ENCODE measurements at regions not wholly inside any gene's neighbourhood (a gene's known extent, or its start where the extent isn't known, plus 50 kb on each side); places are given as distances from the start of the nearest gene placed in this dataset.
A peak's percentile ranks its signal among the peaks of the same experiment; 100 is the strongest.
"Not testable (repeated sequence)": the region's sequence is repeated elsewhere in the genome, so short reads cannot be mapped to it uniquely, and the experiment has no call there.

GRCh38 chr11:45000918-45001317 is 50.2 kb upstream of the TP53I11 start:
- no peak for TF ChIP-seq CTCF (IDR thresholded peaks at IDR 0.05; ENCODE audit: low read depth, low read length, missing control alignments)
- no peak overlapping the region for H3K4me3 ChIP-seq (ENCODE audit: low read depth, low read length)
- no peak for DNase-seq (ENCODE audit: low read depth)

GRCh38 chr11:45001466-45002165 is 50.9 kb upstream of the TP53I11 start:
- TF ChIP-seq CTCF (IDR thresholded peaks at IDR 0.05; ENCODE audit: low read depth, low read length, missing control alignments): no peak
- H3K4me3 ChIP-seq (ENCODE audit: low read depth, low read length): no peak overlapping the region
- no peak for DNase-seq (ENCODE audit: low read depth)

GRCh38 chr11:45005106-45005505 is 54.4 kb upstream of the TP53I11 start:
- TF ChIP-seq CTCF (IDR thresholded peaks at IDR 0.05; ENCODE audit: low read depth, low read length, missing control alignments): no peak
- H3K4me3 ChIP-seq (ENCODE audit: low read depth, low read length): no peak overlapping the region
- DNase-seq (ENCODE audit: low read depth): no peak

- TF ChIP-seq CTCF (IDR thresholded peaks at IDR 0.05; ENCODE audit: low read depth, low read length, missing control alignments): no peak
- no peak overlapping the region for H3K4me3 ChIP-seq (ENCODE audit: low read depth, low read length)
- no peak for DNase-seq (ENCODE audit: low read depth)
Measured at GRCh38 chr11:45007011-45007410, 56.3 kb upstream of the TP53I11 start.

GRCh38 chr11:45015983-45016382 is 65.3 kb upstream of the TP53I11 start:
- H3K4me3 ChIP-seq (ENCODE audit: low read depth, low read length); DNase-seq (ENCODE audit: low read depth): not testable (repeated sequence)

GRCh38 chr11:45016446-45016845 is 65.8 kb upstream of the TP53I11 start:
- not testable (repeated sequence) for DNase-seq (ENCODE audit: low read depth)

GRCh38 chr11:45017329-45017728 is 66.6 kb upstream of the TP53I11 start:
- no peak overlapping the region for H3K4me3 ChIP-seq (ENCODE audit: low read depth, low read length)
- no peak for DNase-seq (ENCODE audit: low read depth)
- TF ChIP-seq CTCF (IDR thresholded peaks at IDR 0.05; ENCODE audit: low read depth, low read length, missing control alignments): peak; percentile 8

More at GRCh38 chr11:45016446-45016845, 65.8 kb upstream of the TP53I11 start:
- not testable (repeated sequence) for H3K4me3 ChIP-seq (ENCODE audit: low read depth, low read length)

GRCh38 chr11:45021001-45021400 is 70.3 kb upstream of the TP53I11 start:
- no peak overlapping the region for H3K4me3 ChIP-seq (ENCODE audit: low read depth, low read length)
- TF ChIP-seq CTCF (IDR thresholded peaks at IDR 0.05; ENCODE audit: low read depth, low read length, missing control alignments): no peak
- DNase-seq (ENCODE audit: low read depth): no peak
